GM12878 (cell line): ENCODE measurements at regions not wholly inside any gene's neighbourhood (a gene's known extent, or its start where the extent isn't known, plus 50 kb on each side); places are given as distances from the start of the nearest gene placed in this dataset.

Source experiments
- ATAC-seq: fragments of 200-7000 bp; cut with Tn5 transposase; 3 replicates; pipeline ENCODE4 v1.9.1; 2020; ENCODE audit warnings: mild to moderate bottlenecking, moderate library complexity
- BruUV-seq: library from RNA; stranded (reverse); fragments of 400-500 nt; replicated peaks from 2 replicates; lab custom pipeline; 2021; lab: Mats Ljungman, UMichigan
- CTCF ChIA-PET: fragments of 300-600 bp; sonication (Branson Sonifier 250); formaldehyde crosslinking; extraction: SDS; loops from one replicate; lab custom pipeline; 2021; ENCODE audit warnings: inconsistent platforms; lab: Yijun Ruan, JAX
- POLR2A ChIA-PET: fragments of 350-600 bp; formaldehyde crosslinking; extraction: SDS; loops from one replicate; lab custom pipeline; 2021; ENCODE audit warnings: inconsistent platforms; lab: Charles Lee
- RAD21 ChIA-PET: fragments of 300-600 bp; sonication (Branson Sonifier 250); formaldehyde crosslinking; loops from one replicate; lab custom pipeline; 2023; ENCODE audit warnings: antibody characterized with exemption; ENCODE audit not compliant: unreplicated experiment; lab: Charles Lee
- SMC1A ChIA-PET: fragments of 300-600 bp; sonication (Branson Sonifier 250); formaldehyde crosslinking; loops from one replicate; lab custom pipeline; 2023; ENCODE audit not compliant: unreplicated experiment, uncharacterized antibody; lab: Charles Lee
- DNase-seq: peaks from one replicate; pipeline ENCODE4 v3.0.0-alpha.2; 2011; ENCODE audit warnings: low read depth, low spot score
- FAIRE-seq: peaks from 3 replicates; lab custom pipeline; 2011; peaks lifted over from hg19 to GRCh38; lab: Jason Lieb, UNC
- H2AFZ ChIP-seq: 2 replicates; pipeline ENCODE4 v1.6.0; 2011; ENCODE audit warnings: low read depth, low read length, control low read depth; ENCODE audit not compliant: control insufficient read depth
- H3K27ac ChIP-seq: 2 replicates; pipeline ENCODE4 v1.5.1; 2011; ENCODE audit warnings: control low read depth; ENCODE audit not compliant: control insufficient read depth, insufficient read depth
- H3K27me3 ChIP-seq, 2 experiments: replicated peaks in 1 of 2; 2 replicates each; pipeline versions ENCODE4 v1.6.0 to v1.6.1; 2011; ENCODE audit warnings: low read length in 1 of 2; ENCODE audit not compliant: control insufficient read depth in 2 of 2, insufficient read depth in 2 of 2
- H3K36me3 ChIP-seq, 2 experiments: 2 replicates each; pipeline ENCODE4 v1.5.1; 2011; ENCODE audit warnings: low read length in 1 of 2; ENCODE audit not compliant: control insufficient read depth in 2 of 2, insufficient read depth in 2 of 2
- H3K4me1 ChIP-seq: 2 replicates; pipeline ENCODE4 v1.6.1; 2011; ENCODE audit warnings: mild to moderate bottlenecking, low read length, moderate library complexity, mixed read lengths; ENCODE audit not compliant: control insufficient read depth, insufficient read depth
- H3K4me2 ChIP-seq: 2 replicates; pipeline ENCODE4 v1.6.0; 2011; ENCODE audit warnings: control low read depth; ENCODE audit not compliant: control insufficient read depth, insufficient read depth
- H3K4me3 ChIP-seq: fragments of 200-600 bp; sonication (generic); 2 replicates; pipeline ENCODE4 v1.5.1; 2016
- H3K79me2 ChIP-seq: 2 replicates; pipeline ENCODE4 v1.6.0; 2011; ENCODE audit warnings: low read length; ENCODE audit not compliant: control insufficient read depth, insufficient read depth
- H3K9ac ChIP-seq: 2 replicates; pipeline ENCODE4 v1.8.0; 2011; ENCODE audit warnings: low read length, control low read depth, mixed read lengths; ENCODE audit not compliant: control insufficient read depth, insufficient read depth
- H3K9me3 ChIP-seq: replicated peaks from 3 replicates; pipeline ENCODE4 v1.5.1; 2011; ENCODE audit warnings: mild to moderate bottlenecking, low read length; ENCODE audit not compliant: control insufficient read depth, insufficient read depth
- H4K20me1 ChIP-seq: 2 replicates; pipeline ENCODE4 v1.6.0; 2011; ENCODE audit not compliant: control insufficient read depth, insufficient read depth
- BHLHE40 ChIP-seq, 2 experiments: fragments of 450-650 bp in 1 of 2; IDR thresholded peaks; 2 replicates each; pipeline ENCODE4 v1.6.1; 2011 to 2017; ENCODE audit warnings: low read depth in 2 of 2, borderline replicate concordance in 1 of 2, improper control_type of control experiment in 1 of 2, low read length in 1 of 2, mild to moderate bottlenecking in 1 of 2
- CBX3 ChIP-seq: fragments of 200-600 bp; sonication (generic); IDR thresholded peaks from 2 replicates; pipeline ENCODE4 v1.6.1; 2016; ENCODE audit warnings: low read depth, borderline replicate concordance
- CBX5 ChIP-seq: sonication (generic); IDR thresholded peaks from 2 replicates; pipeline ENCODE4 v1.6.1; 2016; ENCODE audit warnings: low read depth, moderate library complexity, mild to moderate bottlenecking, inconsistent platforms
- CHD1 ChIP-seq: IDR thresholded peaks from 2 replicates; pipeline ENCODE4 v1.6.1; 2012; ENCODE audit warnings: low read depth, low read length, improper control_type of control experiment
- CREM ChIP-seq: IDR thresholded peaks from 2 replicates; pipeline ENCODE4 v1.6.1; 2014; ENCODE audit warnings: antibody characterized with exemption, low read depth
- FOXM1 ChIP-seq: IDR thresholded peaks from 2 replicates; pipeline ENCODE4 v1.6.1; 2012; ENCODE audit warnings: low read depth, mild to moderate bottlenecking, inconsistent platforms, low read length, moderate library complexity
- NFIC ChIP-seq: IDR thresholded peaks from 2 replicates; pipeline ENCODE4 v1.6.1; 2012; ENCODE audit warnings: low read depth, mild to moderate bottlenecking, inconsistent platforms, low read length, moderate library complexity
- NR2C1 ChIP-seq: fragments of 450-650 bp; IDR thresholded peaks from 2 replicates; pipeline ENCODE4 v1.6.1; 2017; ENCODE audit warnings: antibody characterized with exemption, mild to moderate bottlenecking, moderate library complexity
- POLR2AphosphoS2 ChIP-seq: IDR thresholded peaks from 2 replicates; pipeline ENCODE4 v1.6.1; 2011; ENCODE audit warnings: low read depth, mild to moderate bottlenecking, low read length, improper control_type of control experiment, moderate library complexity
- RB1 ChIP-seq: fragments of 450-650 bp; formaldehyde crosslinking; IDR thresholded peaks from 2 replicates; pipeline ENCODE4 v1.6.1; 2017; ENCODE audit warnings: mild to moderate bottlenecking, borderline replicate concordance
- RUNX3 ChIP-seq: IDR thresholded peaks from 2 replicates; pipeline ENCODE4 v1.6.1; 2012; ENCODE audit warnings: low read length, inconsistent platforms
- SIX5 ChIP-seq: IDR thresholded peaks from 2 replicates; pipeline ENCODE4 v1.6.1; 2011; ENCODE audit warnings: mild to moderate bottlenecking, low read depth, low read length, moderate library complexity; ENCODE audit not compliant: severe bottlenecking
- TBL1XR1 ChIP-seq: IDR thresholded peaks from 2 replicates; pipeline ENCODE4 v1.6.1; 2012; ENCODE audit warnings: low read depth, low read length, improper control_type of control experiment
- WGBS: methylation state at CpG from one replicate; pipeline ENCODE4 v1.1.6; 2016; ENCODE audit warnings: low lambda C conversion rate; ENCODE audit not compliant: insufficient replicate concordance, insufficient coverage; ENCODE audit errors: missing lambda C conversion rate; 5-methylcytosine and 5-hydroxymethylcytosine counted together
- in situ Hi-C: fragments of 300-500 bp; cut with MboI; formaldehyde crosslinking; loops from 9 replicates; pipeline ENCODE4 v1.14.3; 2018; ENCODE audit warnings: mixed read lengths
- intact Hi-C: fragments of 100-400 bp; cut with micrococcal nuclease; formaldehyde crosslinking; loops from one replicate; pipeline ENCODE4 v1.14.2; 2022; ENCODE audit not compliant: unreplicated experiment
- TF ChIP-seq, protein P1 (sequence below): IDR thresholded peaks from 2 replicates; pipeline ENCODE4 v1.6.1; 2011; ENCODE audit warnings: low read depth, mild to moderate bottlenecking, low read length, moderate library complexity, borderline replicate concordance; ENCODE audit errors: extremely low read depth
- TF ChIP-seq, protein P2 (sequence below): fragments of 450-650 bp; IDR thresholded peaks from 2 replicates; pipeline ENCODE4 v1.6.1; 2017; ENCODE audit warnings: mild to moderate bottlenecking, moderate library complexity

DNA sequence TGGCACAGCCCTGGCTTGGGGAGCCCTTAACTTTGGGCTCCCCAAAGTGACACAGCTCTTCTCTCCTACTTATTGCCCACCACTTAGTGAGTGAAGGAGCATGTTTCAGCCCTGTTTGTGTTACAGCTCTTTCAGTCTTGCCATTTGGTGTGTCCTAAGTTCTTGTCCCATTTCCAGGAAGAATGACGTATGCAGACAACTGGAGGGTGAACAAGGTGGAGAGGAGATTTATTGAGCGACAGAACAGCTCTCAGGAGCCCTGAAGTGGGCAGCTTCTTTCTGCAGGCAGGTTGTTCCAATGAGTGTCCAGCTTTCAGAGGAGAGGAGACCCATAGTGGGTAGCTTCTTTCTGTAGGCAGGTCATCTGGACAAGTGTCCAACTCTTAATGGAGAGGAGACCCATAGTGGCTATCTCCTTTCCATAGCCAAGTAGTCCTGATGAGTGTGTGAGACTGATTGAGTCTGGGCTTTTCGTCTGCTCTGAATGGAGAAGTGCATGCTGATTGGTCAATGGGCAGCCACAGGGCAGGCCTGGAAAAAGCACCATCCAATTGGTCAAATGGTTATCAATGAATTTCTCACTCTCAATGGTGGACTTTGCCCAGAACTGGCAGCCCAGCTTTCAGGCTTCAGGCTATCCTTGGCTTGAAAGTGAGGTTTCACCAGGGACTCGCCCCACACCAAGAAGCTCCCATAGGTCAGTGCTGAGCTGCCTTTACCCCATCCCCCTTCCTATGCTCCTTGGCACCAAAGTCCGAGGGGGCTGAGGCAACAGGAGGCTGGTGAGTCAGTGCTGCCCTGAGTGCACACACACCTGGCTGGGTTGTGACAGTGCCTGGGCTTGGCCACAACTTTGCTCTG is 688.2 kb downstream of the NYAP2 start:
- ChIA-PET RAD21 (no interaction called here), POLR2A (no interaction called here)
- in situ Hi-C loops: no loop called here

More for the DNA sequence above, 688.2 kb downstream of the NYAP2 start:
- no peaks in the 10 kb centered on the region for H3K4me1 ChIP-seq
- TF ChIP-seq BHLHE40 (IDR thresholded peaks at IDR 0.05; ENCODE audit: borderline replicate concordance in 1 of 2, low read depth in 2 of 2, low read length in 1 of 2) (no peak), CBX5 (no peak), RUNX3 (no peak), SIX5 (no peak), CHD1 (no peak), CREM (no peak), NR2C1 (no peak), FOXM1 (no peak), TBL1XR1 (no peak), RB1 (no peak), POLR2AphosphoS2 (no peak), NFIC (no peak), CBX3 (no peak)
- TF ChIP-seq, protein P1, sequence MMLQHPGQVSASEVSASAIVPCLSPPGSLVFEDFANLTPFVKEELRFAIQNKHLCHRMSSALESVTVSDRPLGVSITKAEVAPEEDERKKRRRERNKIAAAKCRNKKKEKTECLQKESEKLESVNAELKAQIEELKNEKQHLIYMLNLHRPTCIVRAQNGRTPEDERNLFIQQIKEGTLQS: no peak
- TF ChIP-seq, protein P2, sequence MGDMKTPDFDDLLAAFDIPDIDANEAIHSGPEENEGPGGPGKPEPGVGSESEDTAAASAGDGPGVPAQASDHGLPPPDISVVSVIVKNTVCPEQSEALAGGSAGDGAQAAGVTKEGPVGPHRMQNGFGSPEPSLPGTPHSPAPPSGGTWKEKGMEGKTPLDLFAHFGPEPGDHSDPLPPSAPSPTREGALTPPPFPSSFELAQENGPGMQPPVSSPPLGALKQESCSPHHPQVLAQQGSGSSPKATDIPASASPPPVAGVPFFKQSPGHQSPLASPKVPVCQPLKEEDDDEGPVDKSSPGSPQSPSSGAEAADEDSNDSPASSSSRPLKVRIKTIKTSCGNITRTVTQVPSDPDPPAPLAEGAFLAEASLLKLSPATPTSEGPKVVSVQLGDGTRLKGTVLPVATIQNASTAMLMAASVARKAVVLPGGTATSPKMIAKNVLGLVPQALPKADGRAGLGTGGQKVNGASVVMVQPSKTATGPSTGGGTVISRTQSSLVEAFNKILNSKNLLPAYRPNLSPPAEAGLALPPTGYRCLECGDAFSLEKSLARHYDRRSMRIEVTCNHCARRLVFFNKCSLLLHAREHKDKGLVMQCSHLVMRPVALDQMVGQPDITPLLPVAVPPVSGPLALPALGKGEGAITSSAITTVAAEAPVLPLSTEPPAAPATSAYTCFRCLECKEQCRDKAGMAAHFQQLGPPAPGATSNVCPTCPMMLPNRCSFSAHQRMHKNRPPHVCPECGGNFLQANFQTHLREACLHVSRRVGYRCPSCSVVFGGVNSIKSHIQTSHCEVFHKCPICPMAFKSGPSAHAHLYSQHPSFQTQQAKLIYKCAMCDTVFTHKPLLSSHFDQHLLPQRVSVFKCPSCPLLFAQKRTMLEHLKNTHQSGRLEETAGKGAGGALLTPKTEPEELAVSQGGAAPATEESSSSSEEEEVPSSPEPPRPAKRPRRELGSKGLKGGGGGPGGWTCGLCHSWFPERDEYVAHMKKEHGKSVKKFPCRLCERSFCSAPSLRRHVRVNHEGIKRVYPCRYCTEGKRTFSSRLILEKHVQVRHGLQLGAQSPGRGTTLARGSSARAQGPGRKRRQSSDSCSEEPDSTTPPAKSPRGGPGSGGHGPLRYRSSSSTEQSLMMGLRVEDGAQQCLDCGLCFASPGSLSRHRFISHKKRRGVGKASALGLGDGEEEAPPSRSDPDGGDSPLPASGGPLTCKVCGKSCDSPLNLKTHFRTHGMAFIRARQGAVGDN: no peak
- 12% methylated on average over 5 of the region's 5 CpGs for WGBS
- no peak for ATAC-seq
- H3K27ac ChIP-seq: no peak overlapping the region
- H3K79me2 ChIP-seq: no peaks in the 10 kb centered on the region
- no peak for DNase-seq
- H3K27me3 ChIP-seq: no peaks in the 10 kb centered on the region; a peak in 1 of 4 replicates
- no peak overlapping the region for H3K4me2 ChIP-seq
- no peak overlapping the region for H3K4me3 ChIP-seq
- FAIRE-seq: no peak
- H2AFZ ChIP-seq: no peak overlapping the region
- no peaks in the 10 kb centered on the region for H4K20me1 ChIP-seq
- SMC1A ChIA-PET: no interaction called here
- H3K36me3 ChIP-seq: no peaks in the 10 kb centered on the region
- BruUV-seq: no TSS peak
- CTCF ChIA-PET: no interaction called here
- H3K9me3 ChIP-seq: no peaks in the 10 kb centered on the region
- H3K9ac ChIP-seq: no peak overlapping the region
- intact Hi-C loops: no loop called here
